ENCODE measurements at regions not wholly inside any gene's neighbourhood (a gene's known extent, or its start where the extent isn't known, plus 50 kb on each side); places are given as distances from the start of the nearest gene placed in this dataset.

- ChIA-PET RAD21 (ENCODE audit: low non-redundant PET in 1 of 2, low total read pairs in 2 of 2, uncharacterized antibody in 2 of 2, unreplicated experiment in 2 of 2) (no interaction called here), POLR2A (no interaction called here), CTCF (no interaction called here)
- H2AFZ ChIP-seq (ENCODE audit: low read depth, low read length, poor library complexity, severe bottlenecking) = no peak overlapping the region
- no peak overlapping the region for H3K4me3 ChIP-seq (replicated peaks in 1 of 2; ENCODE audit: low read depth in 1 of 2, low read length in 2 of 2)
- H3K9me3 ChIP-seq (ENCODE audit: control insufficient read depth in 1 of 2, insufficient read depth in 1 of 2, low read depth in 1 of 2, low read length in 2 of 2) = no peaks in the 10 kb centered on the region
- BruUV-seq (replicated peaks) = no TSS peak
- H3K4me2 ChIP-seq (ENCODE audit: low read length) = no peak overlapping the region
- ATAC-seq (no peak), DNase-seq (ENCODE audit: low read depth, low spot score) (no peak)
- TF ChIP-seq MAX (IDR thresholded peaks at IDR 0.05) (no peak), TCF7L2 (IDR thresholded peaks at IDR 0.05; ENCODE audit: borderline replicate concordance, extremely low read depth, insufficient read depth, insufficient read length) (no peak), SRF (IDR thresholded peaks at IDR 0.05; ENCODE audit: low read depth) (no peak), ELF1 (IDR thresholded peaks at IDR 0.05; ENCODE audit: borderline replicate concordance, low read depth) (no peak), SIN3A (IDR thresholded peaks at IDR 0.05; ENCODE audit: low read depth) (no peak), EZH2phosphoT487 (IDR thresholded peaks at IDR 0.05; ENCODE audit: borderline replicate concordance) (no peak), CTCF (IDR thresholded peaks at IDR 0.05 in 2 of 3, conservative IDR thresholded peaks at IDR 0.05 in 1 of 3; ENCODE audit: borderline replicate concordance in 1 of 3, insufficient read depth in 1 of 3, low read depth in 2 of 3, low read length in 2 of 3) (no peak), EZH2 (IDR thresholded peaks at IDR 0.05) (no peak), REST (IDR thresholded peaks at IDR 0.05; ENCODE audit: low read depth) (no peak), YY1 (IDR thresholded peaks at IDR 0.05; ENCODE audit: extremely low read depth, insufficient replicate concordance, low read depth, low read length) (no peak), ZFX (IDR thresholded peaks at IDR 0.05) (no peak), ATF3 (IDR thresholded peaks at IDR 0.05) (no peak), FOSL1 (IDR thresholded peaks at IDR 0.05; ENCODE audit: low read depth) (no peak), ZBTB33 (IDR thresholded peaks at IDR 0.05; ENCODE audit: extremely low read depth, insufficient replicate concordance, low read length) (no peak), RAD21 (IDR thresholded peaks at IDR 0.05; ENCODE audit: low read depth) (no peak)
- H3K79me2 ChIP-seq (ENCODE audit: insufficient read depth, low read length) = no peaks in the 10 kb centered on the region
- H3K9ac ChIP-seq (ENCODE audit: low read length) = no peak overlapping the region
- H3K9me2 ChIP-seq (ENCODE audit: insufficient read depth) = no peaks in the 10 kb centered on the region
- H4K20me1 ChIP-seq (ENCODE audit: insufficient read depth) = no peaks in the 10 kb centered on the region
- no peaks in the 10 kb centered on the region for H3K36me3 ChIP-seq (ENCODE audit: control insufficient read depth in 1 of 2, insufficient read depth in 2 of 2, low read length in 2 of 2)
- no peaks in the 10 kb centered on the region for H3K4me1 ChIP-seq (ENCODE audit: control insufficient read depth in 1 of 2, insufficient read depth in 2 of 2, low read length in 2 of 2)
- H3K27me3 ChIP-seq (ENCODE audit: insufficient read depth, low read length) = peaks cover 9% of the 10 kb centered on the region; the same call in 1 of the 2 replicates
- intact Hi-C loops (cut with micrococcal nuclease) = no loop called here
- H3K27ac ChIP-seq (ENCODE audit: low read depth, low read length) = no peak overlapping the region
Observed at GRCh38 chr2:6794448-6794847, 71.3 kb downstream of the CMPK2 start.

All from HCT116 (cell line).